ENCODE measurements at regions not wholly inside any gene's neighbourhood (a gene's known extent, or its start where the extent isn't known, plus 50 kb on each side); places are given as distances from the start of the nearest gene placed in this dataset.

- TF ChIP-seq, protein P1, sequence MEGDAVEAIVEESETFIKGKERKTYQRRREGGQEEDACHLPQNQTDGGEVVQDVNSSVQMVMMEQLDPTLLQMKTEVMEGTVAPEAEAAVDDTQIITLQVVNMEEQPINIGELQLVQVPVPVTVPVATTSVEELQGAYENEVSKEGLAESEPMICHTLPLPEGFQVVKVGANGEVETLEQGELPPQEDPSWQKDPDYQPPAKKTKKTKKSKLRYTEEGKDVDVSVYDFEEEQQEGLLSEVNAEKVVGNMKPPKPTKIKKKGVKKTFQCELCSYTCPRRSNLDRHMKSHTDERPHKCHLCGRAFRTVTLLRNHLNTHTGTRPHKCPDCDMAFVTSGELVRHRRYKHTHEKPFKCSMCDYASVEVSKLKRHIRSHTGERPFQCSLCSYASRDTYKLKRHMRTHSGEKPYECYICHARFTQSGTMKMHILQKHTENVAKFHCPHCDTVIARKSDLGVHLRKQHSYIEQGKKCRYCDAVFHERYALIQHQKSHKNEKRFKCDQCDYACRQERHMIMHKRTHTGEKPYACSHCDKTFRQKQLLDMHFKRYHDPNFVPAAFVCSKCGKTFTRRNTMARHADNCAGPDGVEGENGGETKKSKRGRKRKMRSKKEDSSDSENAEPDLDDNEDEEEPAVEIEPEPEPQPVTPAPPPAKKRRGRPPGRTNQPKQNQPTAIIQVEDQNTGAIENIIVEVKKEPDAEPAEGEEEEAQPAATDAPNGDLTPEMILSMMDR (IDR thresholded peaks at IDR 0.05): no peak
- no peak for TF ChIP-seq MAFK (IDR thresholded peaks at IDR 0.05; ENCODE audit: partially characterized antibody)
- TF ChIP-seq HOXA7 (CRISPR knock-in tag; IDR thresholded peaks at IDR 0.05): no peak
- no peak for TF ChIP-seq HES2 (IDR thresholded peaks at IDR 0.05)
- no peak for TF ChIP-seq EHMT2 (IDR thresholded peaks at IDR 0.05; ENCODE audit: low read depth)
- TF ChIP-seq RNF2 (IDR thresholded peaks at IDR 0.05; ENCODE audit: borderline replicate concordance, low read depth): no peak
- no peak for TF ChIP-seq ESRRA (IDR thresholded peaks at IDR 0.05; ENCODE audit: borderline replicate concordance, low read length)
Measured at GRCh38 chr3:104992676-104993075, 374.0 kb upstream of the ALCAM start.

Measured in A549 (cell line).